ENCODE measurements at regions not wholly inside any gene's neighbourhood (a gene's known extent, or its start where the extent isn't known, plus 50 kb on each side); places are given as distances from the start of the nearest gene placed in this dataset.

- intact Hi-C loops (cut with DNase I; ENCODE audit: low total_unique reads) = no loop called here
- Histone ChIP-seq H3K36me3 (no peaks in the 10 kb centered on the region), H3K4me3 (no peak overlapping the region), H3K27ac (no peak overlapping the region), H3K9me3 (no peaks in the 10 kb centered on the region), H3K27me3 (no peaks in the 10 kb centered on the region), H3K4me1 (no peaks in the 10 kb centered on the region)
- in situ Hi-C loops (cut with MboI; ENCODE audit: low pct_ligation_motif_present in 1 of 4, low pct_unique_long_range_greater_than_20kb in 1 of 4, low sequenced_read_pairs in 3 of 4) = no loop called here
- 84 to 95% methylated on average over 5 of the region's 5 CpGs for WGBS, 2 donors (ENCODE audit: low coverage in 1 of 2)
- DNase-seq = no peak
- TF ChIP-seq POLR2A (IDR thresholded peaks at IDR 0.05) (no peak), POLR2AphosphoS5 (IDR thresholded peaks at IDR 0.05) (no peak), EP300 (IDR thresholded peaks at IDR 0.05; ENCODE audit: low read depth) (no peak), CTCF (IDR thresholded peaks at IDR 0.05) (no peak)
Measured at GRCh38 chr11:71144736-71145135, 107.6 kb downstream of the SHANK2 start.

GRCh38 chr11:71144010-71144409 lies 108.4 kb downstream of the SHANK2 start:
- no peak for DNase-seq
- TF ChIP-seq POLR2AphosphoS5 (IDR thresholded peaks at IDR 0.05) = no peak
- TF ChIP-seq POLR2A (IDR thresholded peaks at IDR 0.05) = no peak
- TF ChIP-seq EP300 (IDR thresholded peaks at IDR 0.05; ENCODE audit: low read depth) = no peak
- no peak for TF ChIP-seq CTCF (IDR thresholded peaks at IDR 0.05)
- Histone ChIP-seq H3K27ac (no peak overlapping the region), H3K36me3 (no peaks in the 10 kb centered on the region), H3K4me1 (no peaks in the 10 kb centered on the region), H3K4me3 (no peak overlapping the region), H3K27me3 (no peaks in the 10 kb centered on the region), H3K9me3 (no peaks in the 10 kb centered on the region)
- WGBS, 2 donors (ENCODE audit: low coverage in 1 of 2) = 74 to 85% methylated on average over 2 to 5 of the region's 5 CpGs
- in situ Hi-C loops (cut with MboI; ENCODE audit: low pct_ligation_motif_present in 1 of 4, low pct_unique_long_range_greater_than_20kb in 1 of 4, low sequenced_read_pairs in 3 of 4) (no loop called here), intact Hi-C loops (cut with DNase I; ENCODE audit: low total_unique reads) (no loop called here)

- Histone ChIP-seq H3K27ac (no peak overlapping the region), H3K4me3 (no peak overlapping the region), H3K36me3 (no peaks in the 10 kb centered on the region), H3K27me3 (no peaks in the 10 kb centered on the region), H3K4me1 (no peaks in the 10 kb centered on the region), H3K9me3 (no peaks in the 10 kb centered on the region)
- no peak for TF ChIP-seq POLR2A (IDR thresholded peaks at IDR 0.05)
- TF ChIP-seq POLR2AphosphoS5 (IDR thresholded peaks at IDR 0.05) = no peak
- TF ChIP-seq CTCF (IDR thresholded peaks at IDR 0.05) = no peak
- TF ChIP-seq EP300 (IDR thresholded peaks at IDR 0.05; ENCODE audit: low read depth) = no peak
- no peak for DNase-seq
- intact Hi-C loops (cut with DNase I; ENCODE audit: low total_unique reads) (no loop called here), in situ Hi-C loops (cut with MboI; ENCODE audit: low pct_ligation_motif_present in 1 of 4, low pct_unique_long_range_greater_than_20kb in 1 of 4, low sequenced_read_pairs in 3 of 4) (no loop called here)
- WGBS, 2 donors (ENCODE audit: low coverage in 1 of 2) = 89 to 93% methylated on average over 3 to 22 of the region's 22 CpGs
Measured at GRCh38 chr11:71140206-71140919, 112.0 kb downstream of the SHANK2 start.

- Histone ChIP-seq H3K36me3 (no peaks in the 10 kb centered on the region), H3K9me3 (no peaks in the 10 kb centered on the region), H3K4me1 (no peaks in the 10 kb centered on the region), H3K27ac (no peak overlapping the region), H3K4me3 (no peak overlapping the region), H3K27me3 (no peaks in the 10 kb centered on the region)
- TF ChIP-seq POLR2A (IDR thresholded peaks at IDR 0.05) = no peak
- no peak for TF ChIP-seq EP300 (IDR thresholded peaks at IDR 0.05; ENCODE audit: low read depth)
- no peak for TF ChIP-seq CTCF (IDR thresholded peaks at IDR 0.05)
- TF ChIP-seq POLR2AphosphoS5 (IDR thresholded peaks at IDR 0.05) = no peak
- intact Hi-C loops (cut with DNase I; ENCODE audit: low total_unique reads) (no loop called here), in situ Hi-C loops (cut with MboI; ENCODE audit: low pct_ligation_motif_present in 1 of 4, low pct_unique_long_range_greater_than_20kb in 1 of 4, low sequenced_read_pairs in 3 of 4) (no loop called here)
- WGBS, 2 donors (ENCODE audit: low coverage in 1 of 2) = 49 to 88% methylated on average over 1 to 15 of the region's 16 CpGs
- no peak for DNase-seq
Measured at GRCh38 chr11:71139516-71140205, 112.7 kb downstream of the SHANK2 start.

Measured in transverse colon (tissue), 4 donors.